ENCODE measurements at regions not wholly inside any gene's neighbourhood (a gene's known extent, or its start where the extent isn't known, plus 50 kb on each side); places are given as distances from the start of the nearest gene placed in this dataset.

- H3K4me3 ChIP-seq, result no peak overlapping the region
- no peaks in the 10 kb centered on the region for H3K9me2 ChIP-seq (replicated peaks; ENCODE audit: insufficient read depth)
- no peak for DNase-seq (ENCODE audit: low spot score)
- TF ChIP-seq EZH2 (IDR thresholded peaks at IDR 0.05; ENCODE audit: borderline replicate concordance), result no peak
- TF ChIP-seq EZH2phosphoT487 (IDR thresholded peaks at IDR 0.05; ENCODE audit: low read depth, severe bottlenecking, unreplicated experiment), result no peak
- TF ChIP-seq CTCF (IDR thresholded peaks at IDR 0.05; ENCODE audit: poor library complexity), result no peak
- no peaks in the 10 kb centered on the region for H3K79me2 ChIP-seq
- no peaks in the 10 kb centered on the region for H3K27me3 ChIP-seq
- H3K4me2 ChIP-seq, result no peak overlapping the region
- 60% methylated on average over 6 of the region's 6 CpGs for WGBS (ENCODE audit: low lambda C conversion rate, missing lambda C conversion rate)
- no peaks in the 10 kb centered on the region for H3K36me3 ChIP-seq (replicated peaks; ENCODE audit: insufficient read depth, low read depth)
- H3K27ac ChIP-seq, result no peak overlapping the region
- H2AFZ ChIP-seq, result no peak overlapping the region
- no peaks in the 10 kb centered on the region for H4K20me1 ChIP-seq (ENCODE audit: insufficient read depth, poor library complexity, severe bottlenecking)
- no peaks in the 10 kb centered on the region for H3K9me3 ChIP-seq (ENCODE audit: low read depth)
- H3K4me1 ChIP-seq (ENCODE audit: insufficient read depth), result no peaks in the 10 kb centered on the region
These were observed 326.9 kb upstream of the CTNNB1 start for GRCh38 chr3:40872258-40872920.

GRCh38 chr3:40873476-40873875, 325.8 kb upstream of the CTNNB1 start:
- Histone ChIP-seq H3K4me1 (ENCODE audit: insufficient read depth) (peaks cover 9% of the 10 kb centered on the region), H3K36me3 (replicated peaks; ENCODE audit: insufficient read depth, low read depth) (no peaks in the 10 kb centered on the region), H3K4me3 (no peak overlapping the region), H3K4me2 (no peak overlapping the region), H3K27ac (no peak overlapping the region), H3K9me2 (replicated peaks; ENCODE audit: insufficient read depth) (no peaks in the 10 kb centered on the region), H2AFZ (no peak overlapping the region), H4K20me1 (ENCODE audit: insufficient read depth, poor library complexity, severe bottlenecking) (no peaks in the 10 kb centered on the region), H3K27me3 (no peaks in the 10 kb centered on the region), H3K79me2 (no peaks in the 10 kb centered on the region), H3K9me3 (ENCODE audit: low read depth) (no peaks in the 10 kb centered on the region)
- 32% methylated on average over 2 of the region's 2 CpGs for WGBS (ENCODE audit: low lambda C conversion rate, missing lambda C conversion rate)
- DNase-seq (ENCODE audit: low spot score), result no peak
- TF ChIP-seq CTCF (IDR thresholded peaks at IDR 0.05; ENCODE audit: poor library complexity) (no peak), EZH2phosphoT487 (IDR thresholded peaks at IDR 0.05; ENCODE audit: low read depth, severe bottlenecking, unreplicated experiment) (no peak), EZH2 (IDR thresholded peaks at IDR 0.05; ENCODE audit: borderline replicate concordance) (no peak)

DNA sequence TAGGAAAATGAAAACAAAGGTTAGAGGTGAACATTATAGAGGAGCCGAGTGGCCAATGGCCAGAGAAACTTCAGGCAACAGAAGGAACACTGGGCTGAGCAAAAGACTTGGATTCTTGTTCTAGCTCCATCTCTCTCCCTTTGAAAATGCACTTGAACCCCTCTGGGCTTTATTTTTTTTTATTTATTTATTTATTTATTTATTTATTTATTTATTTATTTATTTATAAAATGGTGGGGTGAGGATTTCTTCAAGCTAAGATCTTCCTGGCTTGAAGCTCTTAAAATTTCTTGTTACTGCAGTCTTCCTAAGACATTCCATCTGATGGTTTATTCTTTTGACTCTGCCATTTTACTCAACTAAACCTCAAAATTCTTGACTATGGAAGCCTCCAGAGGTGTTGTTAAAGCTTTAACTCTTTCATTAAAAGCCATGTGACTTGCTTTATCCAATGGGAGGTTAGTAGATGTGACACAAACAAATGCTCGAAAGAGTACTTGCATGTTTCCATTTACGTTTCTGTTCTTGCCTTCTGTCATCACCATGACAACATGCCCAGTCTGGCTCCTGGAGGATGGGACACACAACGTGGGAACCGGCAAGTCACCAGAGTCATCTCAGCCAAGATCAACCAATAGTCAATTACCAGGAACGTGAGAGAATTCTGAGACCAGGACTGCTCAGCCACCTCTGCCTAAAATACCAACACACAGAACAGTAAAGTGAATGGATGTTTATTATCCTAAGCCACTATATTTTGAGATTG, 325.2 kb upstream of the CTNNB1 start:
- 83% methylated on average over 6 of the region's 6 CpGs for WGBS (ENCODE audit: low lambda C conversion rate, missing lambda C conversion rate)
- TF ChIP-seq CTCF (IDR thresholded peaks at IDR 0.05; ENCODE audit: poor library complexity) (no peak), EZH2 (IDR thresholded peaks at IDR 0.05; ENCODE audit: borderline replicate concordance) (no peak), EZH2phosphoT487 (IDR thresholded peaks at IDR 0.05; ENCODE audit: low read depth, severe bottlenecking, unreplicated experiment) (no peak)
- no peaks in the 10 kb centered on the region for H4K20me1 ChIP-seq (ENCODE audit: insufficient read depth, poor library complexity, severe bottlenecking)
- H3K9me3 ChIP-seq (ENCODE audit: low read depth), result no peaks in the 10 kb centered on the region
- H3K9me2 ChIP-seq (replicated peaks; ENCODE audit: insufficient read depth), result no peaks in the 10 kb centered on the region
- no peak overlapping the region for H3K4me2 ChIP-seq
- H2AFZ ChIP-seq, result no peak overlapping the region
- no peak overlapping the region for H3K27ac ChIP-seq
- no peaks in the 10 kb centered on the region for H3K36me3 ChIP-seq (replicated peaks; ENCODE audit: insufficient read depth, low read depth)
- no peaks in the 10 kb centered on the region for H3K27me3 ChIP-seq
- no peak for DNase-seq (ENCODE audit: low spot score)
- no peaks in the 10 kb centered on the region for H3K79me2 ChIP-seq
- H3K4me3 ChIP-seq, result no peak overlapping the region
- peaks cover 14% of the 10 kb centered on the region for H3K4me1 ChIP-seq (ENCODE audit: insufficient read depth)

Data from hepatocyte (in vitro differentiated cells).